Retina (tissue), 1 donor: ENCODE measurements at regions not wholly inside any gene's neighbourhood (a gene's known extent, or its start where the extent isn't known, plus 50 kb on each side); places are given as distances from the start of the nearest gene placed in this dataset.

Experiments used
- DNase-seq: peaks from one replicate; pipeline ENCODE4 v3.0.0-alpha.2; 2016

DNA sequence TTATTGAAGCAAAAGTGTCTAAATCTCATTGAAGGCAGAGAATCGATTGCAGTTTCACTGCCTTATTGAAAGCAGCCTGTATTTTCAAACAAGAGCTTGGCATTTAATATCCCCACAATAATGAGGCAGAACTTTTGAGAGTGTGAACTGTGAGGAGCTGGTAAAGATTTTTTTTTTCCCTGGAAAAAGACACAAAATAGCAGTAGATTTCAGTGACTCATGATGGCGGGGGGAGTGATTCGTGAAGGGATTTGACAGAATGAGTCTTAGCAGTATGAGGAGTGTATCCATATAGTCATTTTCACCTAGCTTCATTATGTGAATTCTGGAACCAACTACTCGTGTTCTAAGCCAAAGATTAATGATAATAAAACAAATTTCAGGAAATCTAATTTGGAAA is 242.9 kb downstream of the ARL6IP6 start:
- no peak for DNase-seq

DNA sequence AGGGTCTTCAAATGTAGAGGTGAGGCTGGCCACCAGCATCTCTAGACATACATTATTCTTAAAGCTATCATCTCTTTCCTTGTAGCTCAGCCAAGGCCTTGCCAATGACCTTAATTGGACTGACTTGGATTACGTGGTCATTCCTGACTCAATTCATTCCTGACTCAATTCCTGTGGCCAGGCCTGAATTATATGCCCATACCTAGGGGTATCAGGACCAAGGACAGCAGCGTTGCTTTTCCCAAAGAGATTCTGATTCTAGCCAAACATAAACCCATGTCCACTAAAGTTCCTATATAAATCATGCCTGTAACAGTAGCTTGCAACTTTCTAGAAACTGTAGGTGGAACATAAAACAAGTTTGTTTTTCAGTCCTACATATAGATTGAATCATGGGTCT is 231.7 kb downstream of the ARL6IP6 start:
- DNase-seq = no peak

DNA sequence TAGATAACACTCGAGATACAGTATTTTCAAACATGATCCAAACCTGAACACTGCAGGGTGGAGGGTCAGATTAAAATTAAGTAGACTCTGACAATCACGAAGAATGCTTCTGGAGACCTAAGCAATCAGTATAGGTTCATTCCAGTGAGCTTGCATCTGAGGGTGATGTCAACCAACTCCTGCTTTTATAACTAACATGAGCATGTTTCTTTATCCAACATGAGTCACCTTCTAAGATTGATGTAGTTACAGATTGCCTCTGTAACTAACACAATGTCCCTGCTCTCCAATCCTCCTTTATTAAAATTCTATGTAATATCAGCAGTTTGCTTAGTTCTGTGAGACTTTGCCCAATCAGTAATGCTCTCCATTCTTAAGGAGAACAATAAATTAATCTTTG is 225.7 kb downstream of the ARL6IP6 start:
- no peak for DNase-seq

DNA sequence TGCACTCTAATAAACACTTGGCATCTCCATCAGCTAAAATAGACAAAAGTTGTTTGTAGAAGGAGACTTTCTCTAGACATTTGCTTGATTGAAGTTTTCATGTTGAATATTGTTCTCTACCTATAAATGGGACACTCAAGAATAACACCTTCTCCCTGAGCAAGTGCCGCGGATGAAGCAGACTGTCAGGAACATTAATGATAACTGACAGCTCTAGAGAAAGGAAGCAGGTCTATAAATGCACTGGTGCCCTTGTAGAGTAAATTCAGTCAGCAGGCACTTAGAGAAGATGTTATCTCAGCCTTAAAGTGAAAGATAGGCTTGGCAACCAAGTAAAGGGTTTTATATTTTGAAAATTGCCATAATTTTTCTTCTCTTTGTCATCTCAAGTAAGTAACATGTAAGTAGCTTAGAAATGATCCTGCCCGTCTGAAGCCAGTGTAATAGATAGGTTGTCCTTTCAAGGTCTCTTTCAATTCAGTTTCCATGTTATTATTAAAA is 224.6 kb downstream of the ARL6IP6 start:
- no peak for DNase-seq

DNA sequence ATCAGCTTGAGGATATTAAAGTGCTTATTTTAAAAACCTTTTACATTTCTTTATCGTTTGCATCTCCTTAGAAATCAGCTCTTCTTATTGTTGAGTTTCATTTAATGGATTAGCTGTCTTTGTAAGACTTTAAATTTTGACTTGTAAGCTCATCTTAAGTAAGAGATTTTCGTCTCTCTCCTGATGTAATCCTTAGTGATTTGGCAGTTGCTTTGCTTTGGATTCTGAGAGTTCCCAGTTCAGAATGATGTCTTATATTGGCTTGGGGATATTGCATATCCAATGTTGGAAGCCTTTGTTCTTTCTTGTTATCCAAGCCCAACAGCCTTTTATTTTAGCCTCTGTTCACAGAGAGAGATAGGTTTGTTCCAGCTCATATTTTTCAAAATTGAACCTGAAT is 212.1 kb downstream of the ARL6IP6 start:
- no peak for DNase-seq

DNA sequence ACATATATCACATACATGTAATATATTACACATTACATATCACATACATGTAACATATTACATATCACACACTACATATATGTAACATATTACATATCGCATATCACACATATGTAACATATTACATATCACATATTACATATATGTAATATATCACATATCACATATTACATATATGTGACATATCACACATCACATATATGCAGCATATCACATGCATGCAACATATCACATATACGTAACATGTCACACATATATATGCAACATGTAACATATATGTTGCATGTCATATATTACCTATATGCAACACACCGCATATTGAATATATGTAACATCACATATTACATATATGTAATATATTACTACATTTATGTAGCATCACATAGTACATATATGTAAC is 211.2 kb downstream of the ARL6IP6 start:
- no peak for DNase-seq

DNA sequence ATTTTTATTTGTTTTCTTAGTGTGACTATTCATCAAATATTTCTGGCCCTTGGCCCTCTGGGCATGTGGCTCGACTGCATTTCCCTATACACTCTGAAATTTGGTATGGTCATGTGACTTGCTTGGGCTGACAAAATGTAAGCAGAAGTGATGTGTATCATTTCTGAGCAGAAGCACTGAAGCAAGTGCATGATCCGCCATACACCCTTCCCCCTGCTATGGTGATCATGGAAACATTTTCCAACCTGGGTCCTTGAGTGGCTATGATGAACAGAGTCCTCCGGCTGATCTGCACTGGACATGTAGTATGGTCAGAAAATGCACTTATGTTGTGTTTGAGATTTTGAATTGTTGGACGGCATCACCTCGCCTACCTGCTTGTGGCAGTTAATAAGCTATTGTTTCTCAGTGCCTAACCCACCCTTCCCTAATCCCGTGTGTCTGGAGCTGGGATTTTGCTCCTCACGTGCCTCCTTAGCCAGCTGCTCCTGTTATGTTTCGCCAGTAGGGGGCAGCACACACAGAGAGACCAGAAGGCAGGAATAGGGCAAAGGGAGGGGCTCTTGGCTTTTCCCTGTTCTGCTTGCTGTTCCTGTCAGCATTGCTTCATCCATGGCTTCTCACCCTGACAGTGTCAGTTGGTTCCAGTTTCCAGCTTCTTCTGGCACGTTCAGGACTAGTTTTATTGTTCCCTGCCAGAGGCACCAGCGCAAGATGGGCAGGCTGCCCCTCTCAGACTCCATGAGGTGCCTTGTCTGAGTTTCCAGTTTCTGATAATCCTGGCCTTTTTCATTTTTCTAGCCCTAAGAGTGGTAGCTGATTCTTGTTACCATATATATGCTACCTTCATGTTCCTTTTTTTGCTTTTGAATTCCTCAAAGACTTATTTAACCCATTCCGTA is 207.4 kb downstream of the ARL6IP6 start:
- peak; percentile 75 for DNase-seq

DNA sequence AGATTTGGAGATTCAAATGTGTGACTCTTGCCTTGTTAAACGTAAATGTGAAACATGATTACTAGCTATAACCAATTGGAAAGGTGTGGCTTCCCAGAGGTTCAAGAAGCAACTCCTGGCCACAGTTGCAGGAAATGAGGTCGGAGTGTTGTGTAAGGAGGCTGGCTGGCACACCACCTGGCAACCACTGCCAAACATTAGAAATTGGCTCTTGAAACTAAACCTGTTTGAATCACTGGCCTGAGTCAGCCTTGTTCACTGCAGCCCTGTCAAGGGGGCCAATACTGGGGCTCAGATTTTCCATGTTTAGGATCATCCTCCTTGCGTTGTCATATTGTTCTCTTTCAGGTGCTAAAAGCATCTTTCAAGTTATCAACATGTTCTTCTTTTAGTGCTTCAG is 206.3 kb downstream of the ARL6IP6 start:
- DNase-seq = no peak

DNA sequence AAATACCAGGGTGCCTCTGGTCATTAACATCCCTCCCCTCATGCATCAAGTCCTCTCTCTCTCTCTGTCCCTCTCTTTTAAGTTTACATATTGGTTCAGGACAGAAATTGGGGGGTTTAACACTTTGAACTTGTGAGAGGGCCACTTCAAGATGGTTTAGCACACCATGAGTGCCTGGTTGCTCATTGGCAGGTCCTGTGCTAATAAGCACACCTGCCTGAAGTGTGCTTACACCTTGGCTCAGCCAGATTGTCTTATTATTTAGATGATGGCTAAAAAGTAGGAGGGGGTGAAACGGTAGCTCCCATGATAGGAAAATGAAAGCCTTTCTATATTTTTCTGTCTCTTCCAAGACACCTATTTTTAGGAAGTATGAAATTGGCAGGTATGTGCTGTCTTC is 205.8 kb downstream of the ARL6IP6 start:
- no peak for DNase-seq

DNA sequence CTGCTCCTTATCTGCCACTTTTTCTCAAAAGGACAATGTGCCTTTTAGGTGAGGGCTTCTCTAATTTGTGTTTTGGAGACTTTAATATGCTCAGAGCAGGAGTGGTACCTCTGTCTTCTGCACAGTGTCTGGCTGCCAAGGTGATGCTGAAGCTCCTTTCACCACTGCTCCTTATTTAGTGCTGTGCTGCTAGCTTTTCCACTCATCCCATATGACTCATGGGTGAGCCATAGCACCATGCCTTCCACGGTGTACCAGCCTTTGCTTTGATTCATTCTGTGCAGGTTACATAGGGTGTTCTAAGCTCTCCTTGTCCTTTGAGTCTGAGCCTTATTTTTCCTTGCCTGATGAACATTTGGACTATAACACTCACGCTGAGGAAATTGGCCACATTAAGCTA is 202.4 kb downstream of the ARL6IP6 start:
- no peak for DNase-seq

DNA sequence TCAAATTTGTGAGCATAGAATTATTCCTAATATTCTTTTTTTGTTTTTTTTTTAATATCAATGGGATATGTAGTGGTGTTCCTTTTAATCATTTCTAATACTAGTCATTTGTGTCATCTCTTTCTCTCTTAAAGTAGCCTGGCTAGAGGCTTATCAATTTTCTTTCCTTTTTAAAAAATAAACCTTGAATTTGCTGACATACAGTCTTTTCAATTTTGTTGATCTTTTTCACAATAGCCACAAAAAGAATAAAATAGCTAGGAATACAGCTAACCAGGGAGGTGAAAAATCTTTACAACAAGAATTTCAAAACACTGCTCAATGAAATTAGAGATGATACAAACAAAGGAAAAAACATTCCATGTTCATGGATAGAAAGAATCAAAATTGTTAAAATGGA is 192.6 kb downstream of the ARL6IP6 start:
- DNase-seq = no peak

DNA sequence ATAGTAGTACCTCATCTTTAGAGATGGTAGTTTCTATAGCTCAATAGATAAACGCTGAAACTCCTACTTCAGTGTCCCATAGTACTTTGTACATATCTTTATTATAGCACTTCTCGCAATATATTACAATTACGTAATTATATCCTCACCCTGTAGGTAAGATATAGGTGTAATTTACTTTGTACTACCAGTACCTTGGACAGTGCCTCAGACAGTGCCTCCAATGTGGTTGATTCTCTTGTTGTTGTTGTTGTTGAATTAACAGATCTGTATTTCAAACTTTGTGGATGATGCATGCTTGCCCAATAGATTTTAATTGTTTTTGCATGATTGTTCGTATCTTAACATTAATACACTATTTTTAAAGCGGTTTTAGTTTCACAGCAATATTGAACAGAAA is 188.6 kb downstream of the ARL6IP6 start:
- DNase-seq = no peak

DNA sequence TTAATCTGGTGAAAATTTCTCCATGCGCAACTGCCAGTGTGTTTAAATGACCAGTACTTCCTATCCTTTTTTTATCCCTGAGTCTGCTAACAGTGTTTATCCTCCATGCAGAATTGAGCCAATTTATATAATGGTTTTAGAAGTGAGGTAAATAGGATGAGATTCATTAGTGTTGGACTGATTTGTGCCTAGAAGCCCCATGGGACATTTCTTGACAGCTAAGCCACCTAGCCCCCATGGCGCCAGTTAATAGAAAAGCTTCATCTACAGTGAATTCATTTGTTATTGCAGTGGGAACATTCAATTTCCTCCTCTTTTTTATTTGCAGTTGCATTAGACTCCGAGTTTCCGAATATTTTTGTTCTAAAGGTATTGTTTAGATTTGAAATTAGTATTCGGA is 175.6 kb downstream of the ARL6IP6 start:
- no peak for DNase-seq

DNA sequence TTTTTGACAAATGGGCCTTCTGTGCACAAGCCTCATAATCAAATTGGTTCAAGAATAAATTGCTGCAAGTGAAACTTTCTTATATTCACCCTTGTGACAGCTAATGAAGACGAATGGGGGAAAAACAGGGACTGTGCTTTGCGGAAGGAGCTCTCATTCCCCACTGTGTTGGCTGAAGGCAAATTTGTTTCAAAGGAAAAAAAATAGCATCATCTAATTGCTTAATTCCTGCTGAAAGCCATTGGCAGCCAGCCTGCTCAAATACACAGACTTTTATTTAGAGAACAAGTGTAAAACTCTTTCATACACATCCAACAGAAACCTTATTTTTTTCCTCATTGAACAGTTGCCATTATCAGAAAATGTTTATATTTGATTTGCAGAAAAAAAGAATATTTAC is 172.3 kb downstream of the ARL6IP6 start:
- no peak for DNase-seq

DNA sequence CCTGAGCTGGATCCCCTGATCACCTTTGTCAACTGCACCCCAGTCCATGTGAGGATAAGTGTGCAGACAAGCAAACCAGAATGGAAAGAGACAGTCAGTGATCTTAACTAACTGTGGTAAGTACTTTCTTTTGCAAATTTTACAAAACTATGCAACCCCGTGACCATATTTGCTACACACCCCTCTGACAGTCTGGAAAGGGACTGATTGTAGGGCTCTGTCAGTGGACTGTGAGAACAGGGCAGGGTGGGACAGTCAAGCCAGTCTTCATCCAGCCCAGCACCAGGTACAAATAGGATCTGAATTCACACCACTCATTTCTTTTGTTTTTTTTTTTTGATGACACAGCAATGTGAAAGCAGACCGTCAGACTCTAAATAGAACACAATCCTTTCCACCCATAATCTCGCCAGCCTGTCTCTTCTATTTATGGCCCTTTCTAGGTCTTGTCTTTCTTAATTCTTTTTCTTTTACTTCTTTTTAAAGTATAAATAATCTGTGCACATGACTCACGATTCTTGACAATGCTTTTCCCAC is 165.6 kb downstream of the ARL6IP6 start:
- no peak for DNase-seq

DNA sequence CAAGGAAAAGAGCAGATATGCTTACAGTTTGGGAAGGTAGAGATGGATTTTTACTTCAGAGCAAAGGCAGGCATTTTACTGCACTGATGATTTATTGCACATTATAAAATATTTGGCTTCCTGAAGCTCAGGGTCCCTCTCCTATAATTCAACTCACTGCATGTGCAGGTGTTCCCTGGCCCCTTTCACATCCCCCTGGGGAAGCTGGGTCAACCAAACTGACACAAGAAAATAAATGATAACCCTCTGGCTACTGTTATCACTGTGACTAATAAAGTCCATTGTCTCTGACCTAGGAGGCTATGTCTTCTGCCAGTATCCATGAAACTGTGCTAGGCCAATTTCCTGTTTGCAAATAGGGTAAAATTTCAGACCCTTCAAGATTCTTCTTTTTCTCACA is 163.1 kb downstream of the ARL6IP6 start:
- DNase-seq = no peak

DNA sequence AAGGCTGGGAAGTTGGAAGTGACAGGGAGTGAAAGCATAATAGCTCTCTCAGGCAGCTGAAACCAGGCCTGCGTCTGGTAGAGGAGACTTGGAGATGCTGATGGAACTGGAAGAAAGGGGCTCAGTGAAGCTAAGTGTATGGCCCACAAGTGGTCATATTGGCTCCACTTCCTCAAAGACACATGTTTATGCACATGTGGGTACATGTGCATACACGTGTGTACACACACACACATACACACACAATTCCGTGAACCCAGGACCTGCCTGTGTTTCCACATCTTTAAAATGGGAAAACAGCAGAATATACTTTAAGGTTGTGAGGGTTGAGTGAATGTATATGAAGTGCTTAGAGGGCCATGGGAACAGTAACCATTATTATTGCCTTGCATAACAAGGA is 160.9 kb downstream of the ARL6IP6 start:
- DNase-seq = no peak

DNA sequence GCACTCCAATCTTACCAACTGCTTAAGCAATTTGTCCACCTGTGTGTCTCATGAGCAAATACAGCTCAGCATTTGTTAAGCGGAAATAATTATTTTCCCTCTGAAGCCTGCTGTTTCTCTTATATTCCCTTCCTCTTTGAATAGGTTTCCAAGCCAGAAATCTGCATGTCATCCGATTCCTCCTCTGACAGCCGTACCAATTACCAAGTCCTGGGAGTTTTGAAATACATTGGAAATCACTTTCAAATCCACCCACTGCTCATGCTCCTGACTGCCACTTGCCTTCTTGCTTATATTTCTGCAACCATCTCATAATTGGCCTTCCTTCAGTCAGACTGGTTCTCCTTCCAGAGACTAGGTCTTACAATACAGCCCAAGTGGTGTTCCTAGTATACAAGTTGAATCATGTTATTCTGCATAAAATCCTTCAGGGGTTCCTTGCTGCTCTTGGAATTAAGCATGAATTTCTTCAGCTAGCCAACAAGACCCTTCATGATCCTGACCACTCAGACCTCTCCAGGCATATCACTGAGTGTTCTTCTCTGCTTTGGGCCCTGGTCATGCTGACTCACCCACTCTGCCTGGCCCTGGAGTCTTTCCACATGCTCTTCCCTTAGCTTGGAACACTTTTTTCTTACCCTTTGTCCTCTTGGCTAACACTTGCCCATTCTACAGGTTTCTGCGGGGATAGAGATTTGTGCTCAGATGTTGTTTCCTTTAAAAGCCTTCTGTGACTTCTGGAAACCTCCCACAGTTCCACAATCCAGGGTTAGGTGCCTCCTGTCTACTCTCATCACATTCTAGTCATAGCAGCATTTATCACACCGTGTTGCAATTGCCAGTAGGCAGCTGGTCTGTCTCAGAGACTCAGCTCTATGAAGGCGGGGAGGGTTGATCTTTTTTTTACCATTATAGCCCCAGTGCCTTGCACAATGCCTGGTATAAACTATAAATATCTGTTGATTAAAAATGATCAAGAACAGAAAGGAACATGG is 157.6 kb downstream of the ARL6IP6 start:
- no peak for DNase-seq

DNA sequence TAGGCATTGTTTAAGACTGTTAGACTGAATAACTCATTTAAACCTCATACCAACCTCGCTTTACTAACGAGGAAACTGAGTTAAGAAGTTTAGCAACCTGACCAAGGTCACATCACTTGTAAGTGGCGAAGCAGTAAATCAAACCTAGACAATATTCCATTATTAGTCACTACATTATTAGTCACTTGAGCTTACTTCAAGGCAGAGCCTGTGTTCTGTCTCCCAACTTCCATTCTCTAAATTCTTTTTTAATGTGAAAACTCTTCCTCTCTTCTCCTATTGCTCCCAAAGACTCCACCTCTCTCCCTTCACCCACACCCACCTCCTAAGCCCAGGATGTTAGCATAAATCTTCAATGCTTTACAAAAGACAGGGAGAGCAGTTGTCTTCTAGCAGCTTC is 156.5 kb downstream of the ARL6IP6 start:
- no peak for DNase-seq

DNA sequence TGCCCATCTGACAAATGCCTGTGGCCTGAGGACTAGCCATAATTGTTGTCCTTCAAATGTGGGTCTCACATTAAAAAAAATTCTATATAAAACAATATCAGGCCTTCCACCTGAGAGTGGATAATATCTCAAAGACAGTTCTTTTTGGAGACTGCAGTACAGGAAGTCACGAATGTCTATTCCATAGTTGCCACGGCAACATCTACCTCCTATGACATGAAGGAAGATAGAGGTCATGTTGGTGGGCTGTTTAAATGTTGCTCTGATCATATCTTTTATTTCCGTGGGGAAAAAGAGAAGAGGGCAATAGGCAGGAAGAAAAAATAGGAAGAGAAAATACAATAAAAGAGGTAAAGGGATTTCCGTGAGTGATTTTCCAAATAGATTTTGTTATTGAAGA is 151.8 kb downstream of the ARL6IP6 start:
- DNase-seq = no peak

DNA sequence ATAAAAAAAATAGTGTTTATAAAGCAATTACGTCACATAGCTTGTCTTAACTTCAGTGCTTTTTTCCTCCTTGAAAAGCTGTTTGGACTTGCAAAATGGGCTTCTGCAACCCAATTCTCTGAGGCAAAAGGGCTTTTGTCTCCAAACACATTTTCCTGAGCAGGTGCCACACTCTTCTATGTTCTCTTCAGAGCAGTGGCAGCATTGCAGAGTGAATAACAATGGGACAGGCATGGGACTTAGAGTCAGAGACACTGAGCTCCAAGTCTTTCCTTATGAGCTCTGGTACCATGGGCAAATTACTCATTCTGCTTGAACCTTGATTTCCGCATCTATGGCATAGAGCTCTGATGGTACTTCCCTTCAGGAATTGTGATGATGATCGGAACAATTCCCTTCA is 149.0 kb downstream of the ARL6IP6 start:
- no peak for DNase-seq

DNA sequence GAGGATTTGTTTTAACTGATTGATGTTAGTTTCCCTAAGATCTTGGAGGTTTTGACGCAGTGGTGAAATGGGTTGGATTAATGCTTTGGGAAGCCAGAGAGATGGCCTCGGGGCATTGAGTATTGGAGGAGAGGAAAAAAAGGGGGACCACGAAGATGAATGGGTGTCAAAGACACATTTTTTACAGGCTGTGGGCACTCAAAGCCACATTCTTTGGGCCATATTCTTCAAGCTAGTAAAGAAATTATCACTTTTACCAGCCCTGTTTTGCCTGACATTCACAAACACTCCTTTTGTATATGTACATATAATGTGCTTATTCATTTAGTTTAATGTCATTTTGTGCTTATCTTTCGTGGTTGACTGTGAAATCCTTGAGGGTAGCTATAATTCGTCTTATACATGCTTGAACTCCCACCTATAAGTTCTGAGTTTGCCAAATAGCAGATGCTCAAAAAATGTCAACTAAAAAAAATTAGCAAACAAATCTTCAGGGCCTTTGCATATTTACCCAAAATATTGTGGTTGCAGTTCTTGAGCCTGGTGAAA is 146.3 kb downstream of the ARL6IP6 start:
- no peak for DNase-seq

DNA sequence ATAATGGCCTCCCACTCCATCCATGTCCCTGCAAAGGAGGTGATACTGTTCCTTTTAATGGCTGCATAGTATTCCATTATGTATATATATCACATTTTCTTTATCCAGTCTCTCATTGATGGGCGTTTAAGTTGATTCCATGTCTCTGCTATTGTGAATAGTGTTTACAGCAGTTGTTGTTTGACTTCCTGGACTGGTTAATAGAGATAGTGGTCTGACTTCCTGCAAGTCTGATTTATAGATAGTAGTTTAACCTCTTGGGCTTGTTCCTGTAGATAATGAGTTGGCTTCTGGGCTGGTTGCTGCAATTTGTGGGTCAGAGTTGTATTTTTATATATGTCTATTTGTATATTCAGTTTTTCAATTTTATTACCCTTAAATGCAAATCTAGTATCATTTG is 145.4 kb downstream of the ARL6IP6 start:
- no peak for DNase-seq
